ENCODE measurements at regions not wholly inside any gene's neighbourhood (a gene's known extent, or its start where the extent isn't known, plus 50 kb on each side); places are given as distances from the start of the nearest gene placed in this dataset.

DNA sequence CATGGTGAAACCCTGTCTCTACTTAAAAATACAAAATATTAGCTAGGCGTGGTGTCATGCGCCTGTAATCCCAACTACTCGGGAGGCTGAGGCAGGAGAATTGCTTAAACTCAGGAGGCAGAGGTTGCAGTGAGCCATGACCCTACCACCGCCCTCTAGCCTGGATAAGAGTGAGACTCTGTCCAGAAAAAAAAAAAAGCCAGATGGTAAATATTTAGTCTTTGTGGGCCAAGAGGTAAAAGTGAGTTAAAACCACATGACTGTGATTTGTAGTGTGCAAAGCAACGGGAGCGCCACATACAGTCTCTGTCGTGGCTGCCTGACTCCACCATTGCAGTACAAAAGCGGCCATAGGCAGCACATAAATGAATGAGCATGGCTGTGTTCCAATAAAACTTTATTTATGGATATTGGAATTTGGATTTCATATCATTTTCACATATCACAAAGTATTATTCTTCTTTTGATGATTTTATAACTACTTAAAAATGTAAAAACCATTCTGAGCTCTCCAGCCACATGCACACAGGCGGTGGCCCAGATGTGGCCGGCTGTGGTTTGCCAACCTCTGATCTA lies 51.8 kb upstream of the CASZ1 start:
- DNase-seq (ENCODE audit: low read depth, low spot score): no peak
- H3K9me3 Mint-ChIP-seq: peaks cover 7% of the 10 kb centered on the region
- H3K4me1 Mint-ChIP-seq: no peaks in the 10 kb centered on the region
- H3K27ac Mint-ChIP-seq (ENCODE audit: unreplicated experiment): no peak overlapping the region
- H3K27me3 Mint-ChIP-seq (ENCODE audit: low read depth): peaks cover 3% of the 10 kb centered on the region
- TF ChIP-seq, protein P1, sequence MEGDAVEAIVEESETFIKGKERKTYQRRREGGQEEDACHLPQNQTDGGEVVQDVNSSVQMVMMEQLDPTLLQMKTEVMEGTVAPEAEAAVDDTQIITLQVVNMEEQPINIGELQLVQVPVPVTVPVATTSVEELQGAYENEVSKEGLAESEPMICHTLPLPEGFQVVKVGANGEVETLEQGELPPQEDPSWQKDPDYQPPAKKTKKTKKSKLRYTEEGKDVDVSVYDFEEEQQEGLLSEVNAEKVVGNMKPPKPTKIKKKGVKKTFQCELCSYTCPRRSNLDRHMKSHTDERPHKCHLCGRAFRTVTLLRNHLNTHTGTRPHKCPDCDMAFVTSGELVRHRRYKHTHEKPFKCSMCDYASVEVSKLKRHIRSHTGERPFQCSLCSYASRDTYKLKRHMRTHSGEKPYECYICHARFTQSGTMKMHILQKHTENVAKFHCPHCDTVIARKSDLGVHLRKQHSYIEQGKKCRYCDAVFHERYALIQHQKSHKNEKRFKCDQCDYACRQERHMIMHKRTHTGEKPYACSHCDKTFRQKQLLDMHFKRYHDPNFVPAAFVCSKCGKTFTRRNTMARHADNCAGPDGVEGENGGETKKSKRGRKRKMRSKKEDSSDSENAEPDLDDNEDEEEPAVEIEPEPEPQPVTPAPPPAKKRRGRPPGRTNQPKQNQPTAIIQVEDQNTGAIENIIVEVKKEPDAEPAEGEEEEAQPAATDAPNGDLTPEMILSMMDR (conservative IDR thresholded peaks at IDR 0.05): no peak
- no peak overlapping the region for H3K4me3 Mint-ChIP-seq
- H3K36me3 Mint-ChIP-seq (ENCODE audit: low read depth): no peaks in the 10 kb centered on the region

DNA sequence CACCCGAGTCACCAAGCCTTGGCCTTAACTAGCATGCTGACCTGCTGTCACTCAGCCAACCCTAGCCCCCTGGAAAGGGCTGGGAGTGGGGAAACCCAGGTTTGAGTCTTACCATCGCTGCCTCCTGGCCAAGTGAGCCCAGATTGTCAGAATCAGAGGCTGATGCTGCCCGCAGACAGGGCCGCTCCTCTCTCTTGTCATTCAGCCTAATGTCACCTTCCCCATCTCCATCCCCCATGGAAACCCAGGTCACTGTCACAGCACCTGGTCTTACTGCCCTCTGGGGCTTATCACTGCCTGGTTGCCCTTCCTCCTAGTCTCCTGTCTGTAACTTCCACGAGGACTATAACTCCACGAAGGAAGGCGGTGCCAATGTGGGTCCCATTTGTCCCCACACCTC lies 53.6 kb upstream of the CASZ1 start:
- no peak for DNase-seq (ENCODE audit: low read depth, low spot score)
- Mint-ChIP-seq H3K27ac (ENCODE audit: unreplicated experiment) (no peak overlapping the region), H3K36me3 (ENCODE audit: low read depth) (peaks cover 2% of the 10 kb centered on the region), H3K4me3 (no peak overlapping the region), H3K4me1 (no peaks in the 10 kb centered on the region), H3K9me3 (peaks cover 2% of the 10 kb centered on the region), H3K27me3 (ENCODE audit: low read depth) (peaks cover 4% of the 10 kb centered on the region)
- TF ChIP-seq, protein P1 (conservative IDR thresholded peaks at IDR 0.05): no peak

DNA sequence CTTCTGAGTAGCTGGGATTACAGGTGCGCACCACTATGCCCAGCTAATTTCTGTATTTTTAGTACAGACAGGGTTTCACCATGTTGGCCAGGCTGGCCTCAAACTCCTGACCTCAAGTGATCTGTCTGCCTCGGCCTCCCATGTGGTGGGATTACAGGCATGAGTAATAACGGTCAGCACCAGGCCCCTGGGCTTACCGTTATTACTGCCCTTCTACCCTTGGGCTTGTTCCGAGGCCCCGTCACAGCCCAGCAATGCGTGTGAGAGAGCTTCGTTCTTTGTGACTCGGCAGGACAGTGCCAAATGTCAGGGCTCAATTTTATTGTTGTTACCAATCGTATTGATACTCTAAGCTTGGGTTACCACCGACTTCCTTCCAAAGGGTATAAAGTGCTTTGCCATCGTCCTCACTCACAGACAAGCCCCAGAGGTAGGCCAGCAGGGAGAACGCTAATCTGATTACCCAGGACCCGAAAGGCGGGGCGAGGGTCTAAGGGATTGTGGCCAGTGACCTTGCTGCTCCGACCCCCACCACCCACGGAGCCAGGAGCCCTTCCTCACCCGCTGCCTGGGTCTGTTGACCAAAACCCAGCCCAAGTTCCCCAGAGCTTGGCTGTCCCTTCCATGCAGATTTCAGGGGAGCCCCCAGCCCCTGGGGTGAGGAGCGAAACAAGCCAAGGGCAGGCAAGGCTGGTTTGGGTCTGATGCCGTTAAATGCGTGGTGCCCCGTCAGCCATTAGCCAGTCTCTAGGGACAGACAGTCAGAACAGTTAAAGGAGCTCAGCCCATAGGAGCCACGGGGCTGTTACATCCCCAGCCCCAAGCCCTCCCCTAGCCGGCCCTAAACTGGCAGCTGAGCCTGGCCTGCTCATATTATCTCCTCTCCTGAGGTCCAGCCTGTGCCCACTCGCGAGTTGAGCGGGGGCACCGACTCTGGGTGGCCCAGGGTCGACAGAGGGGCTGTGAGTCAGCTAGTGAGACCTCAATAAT lies 54.9 kb upstream of the CASZ1 start:
- H3K27ac Mint-ChIP-seq (ENCODE audit: unreplicated experiment): no peak overlapping the region
- H3K4me3 Mint-ChIP-seq: no peak overlapping the region
- no peak for DNase-seq (ENCODE audit: low read depth, low spot score)
- H3K4me1 Mint-ChIP-seq: no peaks in the 10 kb centered on the region
- H3K9me3 Mint-ChIP-seq: peaks cover 3% of the 10 kb centered on the region
- H3K27me3 Mint-ChIP-seq (ENCODE audit: low read depth): peaks cover 6% of the 10 kb centered on the region
- H3K36me3 Mint-ChIP-seq (ENCODE audit: low read depth): peaks cover 3% of the 10 kb centered on the region
- TF ChIP-seq, protein P1 (conservative IDR thresholded peaks at IDR 0.05): no peak

DNA sequence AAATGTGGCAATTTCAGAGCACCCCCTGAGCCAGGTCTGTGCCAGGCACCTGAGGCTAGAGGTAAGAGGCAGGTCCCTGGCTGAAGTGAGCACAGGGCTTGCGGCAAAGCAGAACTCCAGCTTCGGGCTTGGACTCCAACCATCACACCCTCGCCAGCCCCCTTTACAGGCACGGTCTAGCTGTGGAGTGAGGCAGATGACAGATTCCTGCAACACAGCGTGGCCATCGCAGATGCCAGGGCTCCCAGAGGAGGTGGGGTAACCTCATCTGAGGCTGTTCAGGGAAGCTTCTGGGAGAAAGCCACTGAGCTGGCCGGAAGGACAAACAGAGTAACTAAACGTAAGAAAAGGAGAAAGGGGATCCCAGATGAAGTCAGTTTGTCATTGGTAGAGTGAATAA lies 55.6 kb upstream of the CASZ1 start:
- Mint-ChIP-seq H3K4me3 (no peak overlapping the region), H3K27me3 (ENCODE audit: low read depth) (peaks cover 3% of the 10 kb centered on the region), H3K9me3 (peaks cover 3% of the 10 kb centered on the region), H3K4me1 (no peaks in the 10 kb centered on the region), H3K36me3 (ENCODE audit: low read depth) (peaks cover 3% of the 10 kb centered on the region), H3K27ac (ENCODE audit: unreplicated experiment) (no peak overlapping the region)
- TF ChIP-seq, protein P1 (conservative IDR thresholded peaks at IDR 0.05): no peak
- no peak for DNase-seq (ENCODE audit: low read depth, low spot score)

DNA sequence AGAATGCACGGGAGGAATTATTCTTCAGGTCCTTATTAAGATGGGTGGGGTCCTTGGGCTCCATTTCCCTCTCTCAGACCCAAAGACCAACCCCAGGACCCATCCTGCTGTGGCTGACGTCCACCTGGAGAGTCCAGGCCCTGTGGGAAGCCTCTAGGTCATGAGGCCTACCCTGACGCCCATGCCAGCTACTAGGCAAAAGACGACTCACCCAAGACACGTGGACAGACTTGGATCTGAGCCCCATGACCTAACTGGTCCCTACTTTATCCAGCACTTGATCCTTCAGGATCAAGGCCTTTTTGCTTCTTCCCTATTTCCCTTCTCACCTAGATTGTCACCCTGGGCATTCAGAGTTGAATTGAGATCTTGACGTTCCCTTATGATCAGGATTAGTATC lies 56.0 kb upstream of the CASZ1 start:
- H3K4me3 Mint-ChIP-seq: no peak overlapping the region
- H3K27ac Mint-ChIP-seq (ENCODE audit: unreplicated experiment): no peak overlapping the region

More for the DNA sequence above, 56.0 kb upstream of the CASZ1 start:
- DNase-seq (ENCODE audit: low read depth, low spot score): no peak
- Mint-ChIP-seq H3K4me1 (no peaks in the 10 kb centered on the region), H3K27me3 (ENCODE audit: low read depth) (peaks cover 3% of the 10 kb centered on the region), H3K9me3 (peaks cover 3% of the 10 kb centered on the region), H3K36me3 (ENCODE audit: low read depth) (peaks cover 3% of the 10 kb centered on the region)
- TF ChIP-seq, protein P1 (conservative IDR thresholded peaks at IDR 0.05): no peak

All from neural crest cell (in vitro differentiated cells).